NCI-H446 treated with DMSO at 0.1 percent for 48 hours (cell line): ENCODE measurements at regions not wholly inside any gene's neighbourhood (a gene's known extent, or its start where the extent isn't known, plus 50 kb on each side); places are given as distances from the start of the nearest gene placed in this dataset.
"Not testable (repeated sequence)": the region's sequence is repeated elsewhere in the genome, so short reads cannot be mapped to it uniquely, and the experiment has no call there.

Experiments
- DNase-seq: peaks from one replicate; lab custom pipeline; 2025; lab: John Stamatoyannopoulos, UW

GRCh38 chr22:46040471-46041465, 63.8 kb upstream of the WNT7B start:
- DNase-seq, result no peak

GRCh38 chr22:46041642-46042041, 64.7 kb upstream of the WNT7B start:
- no peak for DNase-seq

GRCh38 chr22:46042786-46043185, 65.8 kb upstream of the WNT7B start:
- DNase-seq, result no peak

GRCh38 chr22:46043339-46043738, 66.4 kb upstream of the WNT7B start:
- no peak for DNase-seq

GRCh38 chr22:46043816-46044620, 67.1 kb upstream of the WNT7B start:
- DNase-seq, result no peak

GRCh38 chr22:46044621-46045458, 67.9 kb upstream of the WNT7B start:
- no peak for DNase-seq

GRCh38 chr22:46045459-46046298, 68.7 kb upstream of the WNT7B start:
- DNase-seq, result no peak

- DNase-seq, result no peak
Observed at GRCh38 chr22:46046299-46046685, 69.3 kb upstream of the WNT7B start.

GRCh38 chr22:46047226-46047625, 70.3 kb upstream of the WNT7B start:
- DNase-seq, result no peak

GRCh38 chr22:46047841-46048595, 71.1 kb upstream of the WNT7B start:
- DNase-seq, result no peak

- not testable (repeated sequence) for DNase-seq
Observed at GRCh38 chr22:46048661-46049060, 71.7 kb upstream of the WNT7B start.

- no peak for DNase-seq
Observed at GRCh38 chr22:46049726-46050450, 72.9 kb upstream of the WNT7B start.

- DNase-seq, result no peak
Observed at GRCh38 chr22:46050451-46050845, 73.5 kb upstream of the WNT7B start.

GRCh38 chr22:46050916-46051614, 74.1 kb upstream of the WNT7B start:
- no peak for DNase-seq

- no peak for DNase-seq
Observed at GRCh38 chr22:46051646-46052045, 74.7 kb upstream of the WNT7B start.

GRCh38 chr22:46052331-46052771, 75.4 kb upstream of the WNT7B start:
- DNase-seq, result no peak

GRCh38 chr22:46052801-46053562, 76.0 kb upstream of the WNT7B start:
- no peak for DNase-seq

- no peak for DNase-seq
Observed at GRCh38 chr22:46053563-46054090, 76.7 kb upstream of the WNT7B start.
